Stimulated activated naive CD4-positive, alpha-beta T cell (primary cell): ENCODE measurements at regions not wholly inside any gene's neighbourhood (a gene's known extent, or its start where the extent isn't known, plus 50 kb on each side); places are given as distances from the start of the nearest gene placed in this dataset.
"Not testable (repeated sequence)": the region's sequence is repeated elsewhere in the genome, so short reads cannot be mapped to it uniquely, and the experiment has no call there.

Experiments used
- DNase-seq, 6 experiments: peaks; one replicate each; lab custom pipeline; 2025; lab: John Stamatoyannopoulos, UW

DNA sequence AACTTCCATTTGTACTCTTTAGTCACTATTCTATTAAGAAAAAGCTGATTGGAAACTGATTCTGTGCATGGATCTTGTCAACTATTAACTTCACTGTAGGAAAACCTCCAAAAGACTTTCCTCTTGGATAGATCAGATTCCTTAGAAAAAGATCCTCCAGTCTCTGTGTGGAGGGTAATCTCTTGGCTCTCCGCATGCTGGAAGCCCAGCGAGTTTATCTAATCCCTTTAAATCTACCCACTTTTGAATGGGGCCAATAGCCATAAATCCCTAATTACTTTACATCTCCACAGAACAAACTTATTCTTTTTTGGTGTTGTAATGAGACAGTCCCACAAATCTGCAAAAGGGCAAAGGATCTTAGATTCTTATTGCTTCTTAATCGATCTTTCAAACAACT lies 1206.4 kb upstream of the ADGRL4 start:
- no peak for DNase-seq

DNA sequence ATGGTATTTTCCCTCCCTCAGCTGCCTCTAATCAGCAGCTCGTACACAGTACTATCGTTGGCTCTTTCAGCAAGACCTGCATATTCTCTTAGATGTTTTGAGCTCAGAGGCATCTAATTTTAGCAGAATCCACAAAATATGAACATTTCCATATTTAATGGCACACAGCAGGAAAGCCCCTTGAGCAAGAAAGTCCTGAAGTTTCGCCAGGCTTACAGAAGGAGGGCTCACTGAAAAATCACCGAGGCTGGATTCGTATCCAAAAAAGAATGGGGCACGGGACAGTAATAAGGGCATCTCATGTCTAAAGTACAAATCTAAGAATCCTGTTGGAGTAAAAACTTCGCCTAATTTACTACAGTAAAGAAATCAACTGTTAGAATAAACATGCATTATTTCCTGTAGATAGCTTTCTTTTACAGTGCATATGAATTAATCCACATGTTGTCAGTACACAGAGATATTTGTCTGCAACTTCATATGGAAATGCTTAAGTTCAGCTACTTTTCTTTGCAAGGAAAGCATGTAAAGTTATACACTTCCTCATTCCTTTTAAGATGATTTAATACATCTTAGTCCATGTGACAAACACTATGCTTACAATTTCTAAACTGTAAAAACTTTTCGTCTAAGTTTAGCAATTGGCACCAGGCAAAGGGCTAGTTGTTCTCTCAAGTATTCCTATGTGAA lies 1205.3 kb upstream of the ADGRL4 start:
- DNase-seq, result no peak

DNA sequence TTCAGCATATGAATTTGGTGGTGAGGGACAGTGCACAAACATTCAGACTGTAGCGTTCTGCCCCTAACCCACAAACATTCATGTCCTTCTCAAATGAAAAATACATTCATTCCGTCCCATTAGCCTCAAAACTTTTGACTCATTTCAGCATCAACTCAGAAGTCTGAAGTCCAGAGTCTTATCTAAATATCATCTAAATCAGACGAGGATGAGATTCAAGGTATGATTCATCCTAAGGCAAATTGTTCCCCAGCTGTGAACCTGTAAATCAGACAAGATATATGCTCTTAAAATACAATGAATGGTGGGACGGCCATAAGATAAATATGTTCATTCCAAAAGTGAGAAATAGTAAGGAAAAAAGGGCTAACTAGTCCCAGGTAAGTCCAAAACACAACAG lies 1195.6 kb upstream of the ADGRL4 start:
- DNase-seq, result no peak

DNA sequence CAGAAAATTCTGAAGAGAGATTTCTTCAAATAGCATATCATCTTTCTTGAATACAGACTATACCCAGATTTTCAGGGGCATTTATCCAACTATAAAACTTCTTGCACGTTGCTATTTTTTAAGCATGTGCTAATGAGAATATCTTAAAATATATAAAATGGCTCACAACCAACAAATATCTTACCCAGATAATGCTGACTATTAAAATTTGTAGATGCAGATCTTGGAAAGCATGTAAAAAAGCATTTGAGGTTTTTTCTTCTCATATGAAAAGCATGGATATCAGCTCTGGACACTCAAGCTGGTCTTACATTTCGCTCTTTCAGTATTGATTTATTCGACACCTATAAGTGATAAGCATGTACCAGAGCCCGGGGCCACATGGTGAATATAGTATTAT lies 1187.7 kb upstream of the ADGRL4 start:
- DNase-seq, result no peak

DNA sequence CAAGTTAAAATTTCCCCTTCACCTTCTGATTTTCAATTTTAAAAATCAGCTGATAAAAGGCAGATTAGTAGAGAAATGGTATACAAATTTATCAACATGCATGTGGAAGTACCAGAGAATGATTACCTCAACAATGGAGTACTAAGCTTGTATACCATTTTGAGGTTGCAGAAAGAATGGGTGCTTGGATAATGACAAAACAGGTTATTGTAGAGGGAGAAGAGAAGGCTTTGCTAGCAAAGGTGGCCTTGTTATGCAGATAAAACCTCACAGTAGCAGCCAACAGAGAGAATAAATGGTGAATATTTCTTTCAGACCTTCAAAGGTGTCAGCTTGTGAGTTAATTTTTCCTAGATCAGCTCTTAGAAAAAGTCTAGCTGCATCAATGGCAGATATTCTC lies 1174.9 kb upstream of the ADGRL4 start:
- DNase-seq, result no peak

DNA sequence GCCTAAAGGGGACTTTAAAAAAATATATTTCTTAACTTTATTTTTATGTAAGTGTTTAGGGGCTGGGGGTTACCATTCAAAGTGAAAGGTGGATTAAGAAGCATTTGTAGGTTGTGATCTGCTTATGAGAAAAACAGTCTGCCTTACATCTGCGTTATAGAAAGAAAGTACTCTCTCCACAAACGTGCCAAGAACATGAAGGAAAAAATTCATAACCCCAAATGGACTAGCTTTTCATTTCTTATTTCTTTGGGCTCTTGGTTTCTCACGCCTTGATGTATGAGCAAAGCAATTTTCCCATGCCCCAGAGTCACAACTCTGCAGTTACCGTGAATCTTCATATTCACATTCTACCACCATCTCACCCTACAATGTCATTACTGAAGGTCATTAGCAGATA lies 1165.1 kb upstream of the ADGRL4 start:
- DNase-seq, result no peak

DNA sequence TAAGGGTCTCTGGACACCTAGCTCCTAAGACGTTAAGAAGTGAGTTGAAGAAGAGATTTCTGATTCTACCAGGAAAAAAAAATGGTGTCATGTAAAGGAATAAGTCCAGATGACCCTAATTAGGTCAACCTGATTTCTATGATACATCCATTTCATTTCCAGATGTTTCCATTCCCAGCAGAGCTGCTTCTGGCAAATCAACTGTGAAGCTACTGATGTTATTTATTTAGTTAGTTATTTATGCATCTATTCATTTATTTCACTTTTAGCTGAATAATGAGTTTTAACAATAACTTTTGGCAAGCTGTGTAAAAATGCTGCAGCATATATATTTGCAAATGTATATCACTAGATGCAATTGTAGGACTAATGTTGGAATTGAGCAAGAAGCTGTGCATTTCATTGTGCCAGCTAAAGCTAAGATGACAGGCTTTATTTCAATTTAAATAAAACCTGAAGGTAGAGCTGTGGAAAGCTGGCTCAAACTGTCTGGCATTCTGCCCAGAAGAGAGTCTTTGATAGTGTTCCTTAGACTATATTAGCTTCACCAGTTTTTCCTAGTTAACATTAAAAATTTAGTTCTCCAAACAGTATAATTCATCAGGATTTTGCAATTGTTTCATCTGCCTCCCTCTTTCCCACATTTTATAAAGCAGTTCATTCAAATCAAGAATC lies 1164.4 kb upstream of the ADGRL4 start:
- no peak for DNase-seq

DNA sequence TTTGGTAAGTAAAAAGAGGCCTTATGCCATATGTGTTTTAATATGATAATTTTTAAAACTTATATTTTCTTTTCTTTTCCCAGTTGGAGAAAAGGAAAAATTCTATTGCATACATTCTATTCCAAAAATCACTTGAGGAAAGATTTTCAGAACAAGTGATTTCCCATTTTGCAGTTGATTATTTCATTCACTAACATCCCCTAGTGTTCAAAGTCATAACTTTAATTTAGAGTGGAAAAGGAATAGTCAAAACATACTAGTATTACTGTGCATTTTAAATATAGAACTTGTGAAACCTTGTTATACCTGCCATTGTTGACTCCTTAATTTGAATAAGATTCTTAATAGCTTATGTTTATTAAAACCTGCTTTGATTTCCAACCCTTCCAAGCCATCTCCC lies 1157.6 kb upstream of the ADGRL4 start:
- DNase-seq, result no peak

DNA sequence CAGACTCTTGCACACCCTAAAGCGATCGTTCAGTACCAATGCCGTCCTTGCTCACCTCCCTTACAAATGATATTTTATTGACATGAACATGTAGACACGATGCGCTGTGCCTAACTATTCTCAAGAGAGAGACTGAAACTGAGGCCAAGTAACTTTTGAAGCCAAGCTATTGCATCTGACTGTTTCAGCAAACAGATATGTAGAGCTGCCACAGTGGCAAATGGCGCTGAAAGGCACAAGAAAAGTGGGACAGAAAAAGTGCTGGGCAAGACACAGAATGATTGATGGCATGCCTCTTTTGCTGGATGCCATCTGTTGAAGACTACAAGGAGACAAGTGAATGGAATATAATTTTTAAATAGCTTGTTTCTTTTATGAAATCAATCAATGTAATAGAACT lies 1157.2 kb upstream of the ADGRL4 start:
- DNase-seq, result no peak

DNA sequence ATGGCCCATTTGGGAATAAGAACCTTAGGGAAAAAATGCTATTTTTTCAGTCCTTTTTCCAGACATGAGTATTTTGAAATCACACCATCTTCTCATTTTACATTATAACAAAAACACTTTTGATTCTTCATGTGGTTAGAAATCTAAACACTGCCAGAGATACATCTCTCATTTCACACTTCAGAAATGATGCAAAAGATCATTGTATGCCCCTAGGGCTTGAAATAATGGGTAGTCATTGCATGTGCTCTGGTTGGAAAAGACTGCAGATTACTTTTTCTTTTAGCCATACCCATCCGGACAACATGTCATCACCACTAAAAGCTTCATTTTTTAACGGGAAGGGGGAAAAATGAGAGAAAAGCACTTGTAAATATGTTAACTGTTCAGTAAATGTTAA lies 1152.2 kb upstream of the ADGRL4 start:
- DNase-seq, result no peak

DNA sequence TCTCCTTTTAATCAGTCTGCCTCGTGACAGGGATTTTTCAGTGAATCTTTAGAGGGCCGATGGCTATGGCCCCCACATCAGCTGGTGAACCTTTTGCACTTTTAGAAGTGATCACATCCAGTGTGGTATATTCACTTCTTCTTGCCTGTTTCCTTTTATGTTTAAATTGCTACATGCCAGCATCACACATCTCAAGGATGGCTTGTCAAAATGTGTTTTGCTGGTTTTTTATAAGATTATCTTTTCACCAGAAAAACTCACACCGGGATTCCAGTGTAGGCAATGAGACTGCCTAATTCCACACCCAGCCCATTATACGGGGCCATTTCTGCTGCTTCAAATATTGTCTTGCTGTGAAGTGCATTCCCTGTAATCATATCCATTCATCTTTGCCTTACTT lies 1151.7 kb upstream of the ADGRL4 start:
- DNase-seq, result no peak

DNA sequence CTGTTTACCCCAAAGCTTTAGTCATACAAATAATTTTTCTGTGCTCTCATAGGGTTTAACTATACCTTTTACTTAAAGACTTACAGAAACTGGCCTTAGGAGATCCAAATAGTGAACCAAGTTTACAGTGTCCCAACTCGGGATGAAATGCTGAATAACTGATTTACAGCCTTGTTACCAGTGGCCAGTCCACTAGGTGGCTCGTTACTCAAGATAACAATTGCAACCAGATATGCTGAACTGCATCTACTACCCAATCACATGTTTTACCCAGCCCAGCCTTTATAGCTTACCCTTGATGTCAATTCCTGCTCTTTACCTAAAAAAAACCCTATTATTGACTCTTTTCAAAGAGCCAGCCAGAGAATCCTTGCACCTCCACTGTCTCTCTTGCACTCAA lies 1148.8 kb upstream of the ADGRL4 start:
- DNase-seq, result no peak

DNA sequence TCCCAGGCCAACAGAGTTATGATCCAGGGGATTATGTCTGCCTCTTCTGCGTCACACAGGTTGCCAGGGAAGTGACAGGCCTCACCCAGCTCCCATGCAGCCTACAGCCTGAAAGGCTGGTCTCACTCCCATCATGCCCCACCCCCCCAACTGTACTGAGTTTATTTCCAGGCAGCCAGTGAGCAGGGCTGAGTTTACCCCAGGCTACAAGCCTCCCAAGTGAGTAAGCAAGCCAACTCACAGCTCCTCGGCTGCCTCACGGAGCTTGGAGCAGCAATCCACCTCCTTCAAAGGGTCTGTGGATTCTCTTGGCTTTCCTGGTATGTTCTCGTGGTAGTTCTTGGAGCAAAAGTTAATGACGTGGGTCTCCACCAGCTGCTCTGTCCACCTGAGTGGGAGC lies 1147.6 kb upstream of the ADGRL4 start:
- DNase-seq, result no peak

DNA sequence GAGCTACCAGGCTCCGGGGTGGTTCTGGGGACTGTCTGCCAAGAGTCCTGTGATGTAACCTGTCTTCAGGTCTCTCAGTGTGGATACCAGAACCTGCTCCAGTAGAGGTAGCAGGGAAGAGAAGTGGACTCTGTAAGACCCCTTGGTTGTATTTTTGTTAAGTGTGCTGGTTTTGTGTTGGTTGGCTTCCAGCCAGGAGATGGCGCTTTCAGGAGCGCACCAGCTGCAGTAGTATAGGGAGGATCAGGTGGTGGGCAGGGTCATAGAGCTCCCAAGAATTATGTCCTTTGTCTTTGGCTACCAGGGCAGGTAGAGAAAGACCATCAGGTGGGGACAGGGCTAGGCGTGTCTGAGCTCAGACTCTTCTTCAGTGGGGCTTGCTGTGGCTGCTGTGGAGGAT lies 1147.2 kb upstream of the ADGRL4 start:
- DNase-seq, result no peak

DNA sequence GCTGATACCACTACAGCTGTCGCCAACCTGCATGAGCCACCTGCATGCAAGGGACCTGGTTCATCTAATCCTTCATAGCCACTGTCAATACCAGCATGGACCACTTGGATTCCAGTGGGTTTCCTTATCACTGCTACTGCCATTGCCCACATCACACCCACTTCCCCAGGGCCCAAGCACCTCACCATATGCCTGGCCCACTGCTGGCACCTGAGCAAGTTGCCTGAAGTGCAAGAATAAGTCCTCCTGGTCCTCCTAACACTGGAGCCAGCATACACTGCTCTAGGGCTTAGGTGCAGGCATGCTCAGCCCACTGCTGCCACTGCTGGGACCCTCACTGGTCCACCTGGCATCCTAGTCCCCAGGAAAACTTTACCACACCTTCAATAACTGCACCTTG lies 1136.8 kb upstream of the ADGRL4 start:
- DNase-seq, result no peak

DNA sequence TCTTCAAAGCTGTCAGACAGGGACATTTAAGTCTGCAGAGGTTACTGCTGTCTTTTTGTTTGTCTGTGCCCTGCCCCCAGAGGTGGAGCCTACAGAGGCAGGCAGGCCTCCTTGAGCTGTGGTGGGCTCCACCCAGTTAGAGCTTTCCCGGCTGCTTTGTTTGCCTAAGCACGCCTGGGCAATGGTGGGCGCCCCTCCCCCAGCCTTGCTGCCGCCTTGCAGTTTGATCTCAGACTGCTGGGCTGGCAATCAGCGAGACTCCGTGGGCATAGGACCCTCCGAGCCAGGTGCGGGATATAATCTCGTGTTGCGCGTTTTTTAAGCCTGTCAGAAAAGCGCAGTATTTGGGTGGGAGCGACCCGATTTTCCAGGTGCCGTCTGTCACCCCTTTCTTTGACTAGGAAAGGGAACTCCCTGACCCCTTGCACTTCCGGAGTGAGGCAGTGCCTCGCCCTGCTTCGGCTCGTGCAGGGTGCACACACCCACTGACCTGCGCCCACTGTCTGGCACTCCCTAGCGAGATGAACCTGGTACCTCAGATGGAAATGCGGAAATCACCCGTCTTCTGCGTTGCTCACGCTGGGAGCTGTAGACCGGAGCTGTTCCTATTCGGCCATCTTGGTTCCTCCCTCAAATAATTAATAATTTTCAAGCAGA lies 1131.5 kb upstream of the ADGRL4 start:
- DNase-seq, result not testable (repeated sequence)

DNA sequence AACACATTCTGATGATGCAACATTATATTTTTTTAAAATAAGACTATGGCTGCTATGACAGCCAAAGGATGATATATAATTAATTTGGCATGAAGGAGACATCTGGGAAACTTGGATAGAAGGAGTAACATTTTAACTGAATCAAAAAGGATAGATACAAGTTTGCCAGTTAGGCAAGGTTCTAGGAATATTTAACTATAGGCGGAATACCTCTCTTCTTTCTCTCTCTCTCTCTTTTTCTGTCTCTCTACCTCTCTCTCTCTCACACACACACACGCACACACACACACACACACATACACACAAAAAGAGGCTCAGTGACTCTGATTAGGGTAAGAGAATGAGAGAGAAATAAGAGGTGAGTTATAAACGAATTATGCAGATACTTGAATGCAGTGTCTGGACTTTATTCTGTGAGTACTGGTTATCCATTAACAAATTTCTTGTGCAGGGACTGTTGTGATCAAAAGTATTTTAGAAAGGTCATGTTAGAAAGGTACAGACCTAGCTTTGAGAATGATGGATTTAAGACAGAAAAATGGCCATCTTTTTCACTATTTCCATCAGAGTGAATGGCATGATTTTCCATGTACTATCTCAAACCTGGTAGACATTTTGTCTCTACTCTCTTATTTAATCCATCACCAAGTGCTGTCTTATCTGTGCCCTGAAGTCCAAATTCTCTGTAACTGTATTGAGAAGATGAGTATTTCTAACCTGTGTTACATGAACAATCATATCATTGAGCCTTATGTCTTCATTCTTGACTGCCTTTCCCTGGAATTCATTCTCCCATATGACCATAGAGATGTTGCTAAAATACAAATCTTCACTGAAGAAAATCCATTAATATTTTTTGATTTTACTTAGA lies 1106.9 kb upstream of the ADGRL4 start:
- DNase-seq, result no peak

DNA sequence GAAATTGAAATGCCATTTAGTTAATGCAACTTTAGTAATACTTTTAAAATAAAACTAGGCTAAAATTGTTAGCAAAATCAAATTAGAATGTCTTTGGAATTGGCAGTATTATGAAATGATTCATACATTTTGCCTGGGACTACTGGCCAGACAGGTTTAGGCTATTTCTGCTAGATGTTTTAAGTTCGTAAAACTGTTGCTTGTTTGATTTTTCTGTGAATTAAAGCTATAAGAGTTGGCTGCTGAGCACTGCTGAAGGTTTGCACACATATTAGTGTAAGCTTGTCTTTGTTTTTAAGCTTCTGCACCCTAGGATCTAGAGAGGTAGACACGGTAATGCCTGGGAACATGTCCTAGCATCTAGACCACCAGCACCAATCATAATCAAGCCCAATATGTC lies 1094.6 kb upstream of the ADGRL4 start:
- no peak for DNase-seq

DNA sequence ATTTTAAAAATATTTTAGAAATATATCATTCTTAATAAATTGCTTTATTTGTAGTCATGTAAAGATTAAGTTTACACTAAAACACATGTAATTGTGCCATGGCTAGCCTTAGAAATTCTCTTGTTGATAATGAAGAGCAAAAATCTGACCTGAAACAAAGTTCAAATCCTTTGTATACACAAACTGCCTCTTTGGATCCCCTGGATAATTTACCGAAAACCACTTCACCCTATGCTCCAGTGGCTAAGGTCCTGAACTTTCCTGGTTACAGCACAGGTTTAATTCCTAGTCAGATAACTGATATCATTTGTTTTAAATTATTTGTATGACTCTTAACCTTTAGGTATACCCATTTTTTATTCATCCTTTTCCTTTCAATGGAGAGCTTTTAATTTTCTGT lies 1093.2 kb upstream of the ADGRL4 start:
- DNase-seq, result no peak

DNA sequence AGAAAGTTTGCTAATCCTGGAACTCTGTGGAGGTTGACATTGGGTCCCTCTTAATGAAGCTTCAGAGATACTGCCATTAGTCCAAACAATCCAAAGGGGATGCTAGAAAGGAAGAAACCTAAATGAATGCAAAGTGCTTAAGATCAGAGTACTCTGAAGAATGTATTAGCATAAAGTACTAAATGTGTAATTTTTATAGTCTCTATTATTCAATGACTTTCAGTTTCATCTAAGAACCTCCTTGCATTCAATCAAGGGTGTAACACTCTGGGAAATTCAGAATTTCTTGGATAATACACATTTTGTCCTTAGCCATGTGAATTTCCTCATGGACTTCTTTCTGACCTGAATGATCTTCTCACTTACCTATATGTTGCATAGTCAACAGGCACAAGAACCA lies 1078.5 kb upstream of the ADGRL4 start:
- DNase-seq, result no peak

DNA sequence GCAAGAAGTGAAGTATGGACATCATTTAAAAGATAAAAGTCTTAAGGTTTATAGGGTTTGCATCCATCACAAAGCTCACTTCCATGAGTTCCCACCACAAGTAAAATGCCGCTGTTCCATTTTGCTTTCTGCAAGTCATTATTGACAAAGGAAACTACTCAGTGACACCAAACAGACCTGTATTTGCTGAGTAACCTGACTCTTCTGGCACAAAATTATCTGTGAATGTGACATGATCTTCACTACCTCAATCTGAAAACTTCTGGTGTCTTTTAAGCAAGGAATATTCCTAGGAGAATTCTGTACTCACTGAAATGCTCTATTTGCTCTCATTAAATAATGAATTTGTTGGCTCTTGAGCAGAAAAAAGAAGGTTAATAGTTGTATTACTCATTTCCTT lies 1077.4 kb upstream of the ADGRL4 start:
- no peak for DNase-seq

DNA sequence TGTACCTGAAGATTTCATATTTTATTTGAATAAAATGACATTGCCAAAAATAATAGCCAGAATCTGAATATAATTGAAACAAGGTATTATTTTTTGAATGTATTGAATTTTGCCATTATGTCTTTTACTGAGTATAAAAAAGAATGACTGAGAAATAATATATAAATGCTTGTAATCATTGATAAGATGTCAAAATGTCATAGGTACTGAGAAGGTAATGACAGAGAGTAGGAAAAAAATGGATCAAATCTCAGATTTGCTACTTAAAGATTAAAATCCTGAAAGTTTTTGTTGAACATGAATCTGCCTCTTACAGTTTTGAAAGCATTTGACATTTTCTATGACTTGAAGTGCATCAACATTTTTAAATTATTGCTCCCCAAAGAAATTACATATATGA lies 1069.9 kb upstream of the ADGRL4 start:
- no peak for DNase-seq

DNA sequence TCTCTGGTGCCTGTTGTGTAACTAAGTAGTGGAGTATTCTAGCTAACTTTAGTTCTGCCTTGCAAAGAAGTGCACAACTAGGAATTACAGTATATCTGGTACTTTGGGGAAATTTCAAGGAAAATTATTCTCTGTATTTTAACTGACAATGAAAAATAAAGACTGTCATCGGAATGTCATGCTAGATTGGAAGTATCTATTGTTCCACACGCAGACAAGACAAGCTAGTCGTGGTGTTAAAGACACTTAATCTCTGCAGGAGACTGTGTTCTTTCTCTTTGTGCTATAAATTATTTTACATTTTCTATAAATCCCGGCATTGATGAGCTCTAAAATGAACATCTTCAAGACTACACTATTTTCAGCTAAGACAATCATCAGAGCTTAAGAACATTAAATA lies 1068.8 kb upstream of the ADGRL4 start:
- DNase-seq, result no peak
